ENCODE measurements at regions not wholly inside any gene's neighbourhood (a gene's known extent, or its start where the extent isn't known, plus 50 kb on each side); places are given as distances from the start of the nearest gene placed in this dataset.
"Not testable (repeated sequence)": the region's sequence is repeated elsewhere in the genome, so short reads cannot be mapped to it uniquely, and the experiment has no call there.

DNA sequence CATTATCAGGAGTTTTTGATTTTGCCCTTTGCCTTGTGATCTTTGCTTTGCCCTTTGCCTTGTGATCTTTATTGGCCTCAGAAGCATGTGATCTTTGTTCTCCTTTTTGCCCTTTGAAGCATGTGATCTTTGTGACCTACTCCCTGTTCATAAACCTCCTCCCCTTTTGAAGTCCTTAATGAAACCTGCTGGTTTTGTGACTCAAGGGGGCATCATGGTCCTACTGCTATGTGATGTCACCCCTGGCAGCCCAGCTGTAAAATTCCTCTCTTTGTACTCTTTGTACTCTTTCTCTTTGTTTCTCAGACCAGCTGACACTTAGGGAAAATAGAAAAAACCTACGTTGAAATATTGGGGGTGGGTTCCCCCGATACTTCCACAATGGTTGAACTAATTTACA, 356.1 kb upstream of the NRP1 start:
- H3K27me3 ChIP-seq (ENCODE audit: control insufficient read depth, insufficient read depth, low read length): not testable (repeated sequence)

DNA sequence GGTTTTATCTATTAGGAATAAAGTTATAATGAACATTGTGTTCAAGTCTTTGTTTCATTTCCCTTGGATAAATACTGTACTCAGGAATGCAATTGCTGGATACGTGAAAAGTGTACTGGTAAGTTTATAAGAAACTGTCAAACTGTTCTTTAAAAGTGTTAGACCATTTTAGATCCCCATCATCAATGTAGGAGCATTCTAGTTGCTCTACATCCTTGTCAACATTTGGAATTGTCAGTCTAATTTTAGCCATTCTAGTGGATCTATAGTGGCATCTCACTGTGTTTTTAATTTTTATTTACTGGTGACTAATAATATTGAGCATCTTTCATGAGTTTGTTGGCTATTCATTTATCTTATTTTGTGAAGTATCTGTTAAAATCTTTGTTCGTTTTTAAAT, 354.0 kb upstream of the NRP1 start:
- no peaks in the 10 kb centered on the region for H3K36me3 ChIP-seq (ENCODE audit: control insufficient read depth, insufficient read depth, low read length)
- no peaks in the 10 kb centered on the region for H3K4me1 ChIP-seq (ENCODE audit: control insufficient read depth, insufficient read depth, low read length)
- H3K4me3 ChIP-seq (ENCODE audit: low read length): no peak overlapping the region
- no peak overlapping the region for H3K9ac ChIP-seq (ENCODE audit: low read length)
- H3K9me3 ChIP-seq (ENCODE audit: control insufficient read depth, low read length): no peaks in the 10 kb centered on the region
- H3K27me3 ChIP-seq (ENCODE audit: control insufficient read depth, insufficient read depth, low read length): no peaks in the 10 kb centered on the region

More for the DNA sequence above, 356.1 kb upstream of the NRP1 start:
- H3K4me3 ChIP-seq (ENCODE audit: low read length); H3K9ac ChIP-seq (ENCODE audit: low read length); H3K9me3 ChIP-seq (ENCODE audit: control insufficient read depth, low read length); H3K4me1 ChIP-seq (ENCODE audit: control insufficient read depth, insufficient read depth, low read length); H3K36me3 ChIP-seq (ENCODE audit: control insufficient read depth, insufficient read depth, low read length): not testable (repeated sequence)

DNA sequence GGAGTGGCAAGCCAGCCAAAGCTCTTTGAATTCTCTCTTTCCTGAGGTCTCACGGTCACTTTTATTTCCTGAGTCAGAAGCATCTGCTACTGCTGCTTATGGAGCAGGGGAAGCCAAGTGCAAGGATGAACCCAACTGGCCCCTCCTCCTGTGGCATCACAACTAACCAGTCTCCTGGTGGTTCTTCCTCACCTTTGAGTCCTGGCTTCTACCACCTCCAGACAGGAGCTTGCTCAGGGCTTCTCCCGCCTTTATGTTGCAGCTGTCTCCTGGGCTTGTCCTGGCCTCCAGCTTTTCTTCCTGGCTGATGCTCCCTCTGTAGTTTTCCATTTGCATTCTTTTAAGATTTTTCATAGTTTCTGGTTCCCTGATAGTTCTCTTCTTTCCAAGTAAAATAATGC, 349.7 kb upstream of the NRP1 start:
- no peaks in the 10 kb centered on the region for H3K27me3 ChIP-seq (ENCODE audit: control insufficient read depth, insufficient read depth, low read length)
- no peak overlapping the region for H3K4me3 ChIP-seq (ENCODE audit: low read length)
- no peaks in the 10 kb centered on the region for H3K36me3 ChIP-seq (ENCODE audit: control insufficient read depth, insufficient read depth, low read length)
- no peak overlapping the region for H3K9ac ChIP-seq (ENCODE audit: low read length)
- no peaks in the 10 kb centered on the region for H3K4me1 ChIP-seq (ENCODE audit: control insufficient read depth, insufficient read depth, low read length)
- H3K9me3 ChIP-seq (ENCODE audit: control insufficient read depth, low read length): no peaks in the 10 kb centered on the region

DNA sequence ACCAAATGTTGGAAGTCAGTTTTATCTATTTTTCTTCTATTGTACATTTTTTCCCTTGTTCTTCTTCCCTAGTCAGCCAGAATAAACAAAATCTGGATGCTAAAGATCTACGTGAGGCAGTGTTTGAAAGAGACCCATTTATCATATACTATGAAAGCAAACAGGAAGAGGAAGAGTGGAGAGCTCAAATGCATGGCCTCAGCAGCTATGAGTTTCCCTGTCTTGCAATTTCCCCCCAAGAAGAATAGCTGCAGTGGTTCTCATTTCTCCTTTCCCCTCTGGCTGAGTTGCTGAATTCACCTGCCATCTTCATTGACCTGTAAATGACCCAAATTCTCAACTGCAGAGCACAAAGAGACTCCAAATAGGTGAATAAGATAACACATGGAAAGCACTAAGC, 347.1 kb upstream of the NRP1 start:
- Histone ChIP-seq H3K27me3 (ENCODE audit: control insufficient read depth, insufficient read depth, low read length) (no peaks in the 10 kb centered on the region), H3K4me3 (ENCODE audit: low read length) (no peak overlapping the region), H3K9me3 (ENCODE audit: control insufficient read depth, low read length) (no peaks in the 10 kb centered on the region), H3K36me3 (ENCODE audit: control insufficient read depth, insufficient read depth, low read length) (no peaks in the 10 kb centered on the region), H3K4me1 (ENCODE audit: control insufficient read depth, insufficient read depth, low read length) (no peaks in the 10 kb centered on the region), H3K9ac (ENCODE audit: low read length) (no peak overlapping the region)

DNA sequence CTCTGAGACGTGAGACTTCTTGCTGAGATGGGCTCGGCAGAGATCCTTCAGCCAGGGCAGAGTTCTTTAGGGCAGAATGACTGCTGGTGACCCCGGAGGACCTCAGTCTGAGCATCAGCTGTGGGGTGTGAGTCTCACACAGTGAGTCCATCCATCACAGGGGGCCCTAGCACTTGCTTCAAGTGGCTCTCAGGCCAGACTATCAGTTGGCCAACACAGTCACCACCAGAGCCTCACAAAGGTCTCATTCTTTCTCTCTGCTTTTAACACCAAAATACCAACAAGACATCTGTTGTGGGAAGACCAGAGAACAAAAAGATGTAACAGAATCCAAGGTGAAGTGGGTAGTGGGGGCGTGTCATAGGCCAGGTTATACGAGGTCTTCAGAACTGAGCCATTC, 345.6 kb upstream of the NRP1 start:
- H3K9me3 ChIP-seq (ENCODE audit: control insufficient read depth, low read length): no peaks in the 10 kb centered on the region
- no peaks in the 10 kb centered on the region for H3K36me3 ChIP-seq (ENCODE audit: control insufficient read depth, insufficient read depth, low read length)
- no peak overlapping the region for H3K9ac ChIP-seq (ENCODE audit: low read length)

DNA sequence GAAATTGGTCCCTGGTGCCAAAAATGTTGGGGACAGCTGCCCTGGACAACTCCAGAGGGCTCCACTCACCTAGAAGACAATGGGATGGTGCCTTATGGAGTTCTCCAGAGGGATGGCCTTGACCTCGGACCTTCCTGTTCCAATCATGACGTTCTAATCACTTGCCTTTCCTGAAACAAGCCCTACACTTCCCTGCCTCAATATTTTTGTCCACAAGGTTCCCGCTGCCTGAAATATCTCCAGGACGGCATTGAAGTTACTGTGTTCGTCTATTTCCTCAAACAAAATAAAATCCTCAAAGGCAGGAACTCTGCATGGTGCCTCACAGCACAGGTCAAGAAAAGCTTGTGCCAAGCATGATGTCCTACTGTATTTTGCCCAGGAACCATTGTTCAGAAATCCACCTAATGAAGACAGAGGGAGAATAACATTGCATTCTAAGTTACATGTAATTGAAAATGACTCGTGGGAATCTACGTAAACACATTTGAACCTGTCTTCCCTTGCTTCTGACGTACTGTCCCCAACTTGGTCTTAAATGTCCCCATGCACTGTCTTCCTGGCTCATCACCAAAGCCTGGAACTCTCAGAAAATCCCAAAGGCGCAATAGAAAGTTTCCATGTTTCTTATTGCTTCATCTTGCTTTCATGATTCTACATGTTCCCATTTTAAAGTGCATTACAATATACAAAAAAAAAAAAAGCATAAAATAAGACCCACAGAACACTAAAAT, 342.3 kb upstream of the NRP1 start:
- Histone ChIP-seq H3K9ac (ENCODE audit: low read length) (no peak overlapping the region), H3K4me3 (ENCODE audit: low read length) (no peak overlapping the region), H3K9me3 (ENCODE audit: control insufficient read depth, low read length) (no peaks in the 10 kb centered on the region), H3K4me1 (ENCODE audit: control insufficient read depth, insufficient read depth, low read length) (no peaks in the 10 kb centered on the region), H3K27me3 (ENCODE audit: control insufficient read depth, insufficient read depth, low read length) (no peaks in the 10 kb centered on the region), H3K36me3 (ENCODE audit: control insufficient read depth, insufficient read depth, low read length) (no peaks in the 10 kb centered on the region)

More for the DNA sequence above, 345.6 kb upstream of the NRP1 start:
- no peak overlapping the region for H3K4me3 ChIP-seq (ENCODE audit: low read length)
- H3K27me3 ChIP-seq (ENCODE audit: control insufficient read depth, insufficient read depth, low read length): no peaks in the 10 kb centered on the region
- H3K4me1 ChIP-seq (ENCODE audit: control insufficient read depth, insufficient read depth, low read length): no peaks in the 10 kb centered on the region

DNA sequence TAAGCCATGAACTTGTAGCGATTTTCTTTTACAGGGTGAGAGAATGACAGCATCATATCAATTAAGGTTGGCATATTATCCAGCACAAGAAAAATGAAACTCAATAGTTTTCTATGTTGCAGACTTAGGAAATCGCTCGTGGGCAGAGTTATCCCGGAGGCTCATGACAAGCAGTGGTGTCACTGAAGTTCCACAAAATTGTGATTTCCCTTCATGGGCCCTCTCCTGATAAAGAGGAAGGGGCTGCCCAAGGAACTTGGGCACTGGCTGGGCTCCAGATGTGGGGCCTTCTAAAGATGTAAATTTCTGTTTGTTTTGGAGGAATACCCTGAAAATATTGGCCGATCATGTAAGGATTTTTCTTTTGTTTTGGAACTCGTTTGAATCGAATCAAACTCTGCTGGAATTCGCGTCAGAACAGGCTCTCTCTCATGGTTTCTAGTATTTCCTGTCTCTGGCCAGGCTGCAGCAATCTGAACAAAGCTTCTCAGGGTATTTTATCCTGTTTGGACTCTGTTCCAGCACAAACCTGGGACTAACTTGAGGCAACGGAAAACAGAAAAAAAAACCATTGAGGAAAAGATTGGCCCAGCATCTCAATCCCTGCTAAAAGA, 340.6 kb upstream of the NRP1 start:
- no peaks in the 10 kb centered on the region for H3K36me3 ChIP-seq (ENCODE audit: control insufficient read depth, insufficient read depth, low read length)
- H3K4me3 ChIP-seq (ENCODE audit: low read length): no peak overlapping the region
- no peaks in the 10 kb centered on the region for H3K9me3 ChIP-seq (ENCODE audit: control insufficient read depth, low read length)
- H3K9ac ChIP-seq (ENCODE audit: low read length): no peak overlapping the region
- H3K4me1 ChIP-seq (ENCODE audit: control insufficient read depth, insufficient read depth, low read length): no peaks in the 10 kb centered on the region
- H3K27me3 ChIP-seq (ENCODE audit: control insufficient read depth, insufficient read depth, low read length): no peaks in the 10 kb centered on the region

DNA sequence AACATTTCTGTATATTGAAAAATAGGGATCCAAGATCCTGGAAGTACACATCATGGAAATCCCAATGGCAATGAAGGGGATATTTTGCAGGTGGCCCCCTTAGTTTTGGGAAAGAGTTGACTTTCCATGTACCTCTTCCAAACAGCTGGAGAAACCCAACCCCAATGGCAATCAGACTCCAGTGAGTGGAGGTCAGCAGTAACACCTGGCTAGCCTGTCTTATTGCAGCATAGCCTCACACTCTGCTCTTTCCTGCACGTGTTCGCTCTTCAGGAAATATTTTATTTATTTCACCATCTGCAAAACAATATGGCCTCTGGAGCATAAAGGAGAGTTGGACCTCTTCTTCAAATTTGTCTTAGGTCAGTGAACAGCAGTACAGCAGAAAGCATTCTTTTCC, 340.0 kb upstream of the NRP1 start:
- H3K9ac ChIP-seq (ENCODE audit: low read length): no peak overlapping the region
- H3K4me1 ChIP-seq (ENCODE audit: control insufficient read depth, insufficient read depth, low read length): no peaks in the 10 kb centered on the region
- no peaks in the 10 kb centered on the region for H3K27me3 ChIP-seq (ENCODE audit: control insufficient read depth, insufficient read depth, low read length)
- no peaks in the 10 kb centered on the region for H3K9me3 ChIP-seq (ENCODE audit: control insufficient read depth, low read length)
- no peaks in the 10 kb centered on the region for H3K36me3 ChIP-seq (ENCODE audit: control insufficient read depth, insufficient read depth, low read length)
- no peak overlapping the region for H3K4me3 ChIP-seq (ENCODE audit: low read length)

DNA sequence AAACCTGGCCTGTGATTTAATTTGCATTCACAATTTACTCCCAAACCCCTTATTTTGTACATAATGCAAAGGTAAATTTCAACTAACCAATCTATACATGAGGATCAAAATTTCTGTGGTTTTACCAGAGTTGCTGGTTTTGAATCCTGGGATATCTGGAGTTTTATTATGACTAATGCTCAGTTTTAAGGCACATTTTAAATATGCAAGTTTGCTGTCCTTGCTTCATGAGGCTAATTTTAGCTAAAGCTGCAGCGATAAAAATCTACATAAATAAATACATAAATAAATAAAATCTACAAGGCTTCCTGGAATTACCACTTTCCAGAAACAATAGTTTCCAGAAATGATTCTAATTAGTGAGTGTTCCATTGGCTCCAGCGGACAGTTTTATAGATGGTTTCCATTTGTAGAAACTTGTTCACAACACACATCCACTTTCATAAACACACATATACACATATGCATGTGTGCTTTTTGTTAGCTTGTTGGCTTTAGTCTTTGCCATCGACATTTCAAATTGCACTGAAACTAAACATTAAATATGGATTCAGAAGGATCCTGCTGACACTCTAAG, 339.5 kb upstream of the NRP1 start:
- H3K9me3 ChIP-seq (ENCODE audit: control insufficient read depth, low read length): no peaks in the 10 kb centered on the region

DNA sequence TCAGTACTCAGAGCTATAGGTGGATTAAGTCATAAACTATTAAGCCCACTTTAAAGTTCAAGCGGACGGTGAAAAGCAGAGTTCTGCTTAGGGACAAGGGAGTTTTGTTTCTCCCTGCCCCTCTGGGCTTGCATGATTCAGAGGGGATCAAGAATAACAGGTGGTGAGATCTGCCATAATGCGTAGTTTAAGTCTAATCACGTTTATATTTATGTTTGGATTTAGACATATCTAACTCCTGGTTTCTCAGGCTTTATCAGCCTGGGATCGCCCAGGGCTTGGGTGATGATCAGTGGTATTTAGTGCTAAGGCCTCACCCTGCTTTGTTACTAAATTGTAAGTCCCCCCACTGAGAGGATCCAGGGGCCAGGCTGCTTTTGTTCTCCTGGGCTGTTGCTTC, 335.4 kb upstream of the NRP1 start:
- no peak overlapping the region for H3K4me3 ChIP-seq (ENCODE audit: low read length)
- H3K27me3 ChIP-seq (ENCODE audit: control insufficient read depth, insufficient read depth, low read length): no peaks in the 10 kb centered on the region
- no peak overlapping the region for H3K9ac ChIP-seq (ENCODE audit: low read length)
- no peaks in the 10 kb centered on the region for H3K9me3 ChIP-seq (ENCODE audit: control insufficient read depth, low read length)
- H3K36me3 ChIP-seq (ENCODE audit: control insufficient read depth, insufficient read depth, low read length): no peaks in the 10 kb centered on the region
- H3K4me1 ChIP-seq (ENCODE audit: control insufficient read depth, insufficient read depth, low read length): no peaks in the 10 kb centered on the region

More for the DNA sequence above, 339.5 kb upstream of the NRP1 start:
- H3K27me3 ChIP-seq (ENCODE audit: control insufficient read depth, insufficient read depth, low read length): no peaks in the 10 kb centered on the region
- H3K4me3 ChIP-seq (ENCODE audit: low read length): no peak overlapping the region
- H3K4me1 ChIP-seq (ENCODE audit: control insufficient read depth, insufficient read depth, low read length): no peaks in the 10 kb centered on the region
- H3K36me3 ChIP-seq (ENCODE audit: control insufficient read depth, insufficient read depth, low read length): no peaks in the 10 kb centered on the region
- H3K9ac ChIP-seq (ENCODE audit: low read length): no peak overlapping the region

DNA sequence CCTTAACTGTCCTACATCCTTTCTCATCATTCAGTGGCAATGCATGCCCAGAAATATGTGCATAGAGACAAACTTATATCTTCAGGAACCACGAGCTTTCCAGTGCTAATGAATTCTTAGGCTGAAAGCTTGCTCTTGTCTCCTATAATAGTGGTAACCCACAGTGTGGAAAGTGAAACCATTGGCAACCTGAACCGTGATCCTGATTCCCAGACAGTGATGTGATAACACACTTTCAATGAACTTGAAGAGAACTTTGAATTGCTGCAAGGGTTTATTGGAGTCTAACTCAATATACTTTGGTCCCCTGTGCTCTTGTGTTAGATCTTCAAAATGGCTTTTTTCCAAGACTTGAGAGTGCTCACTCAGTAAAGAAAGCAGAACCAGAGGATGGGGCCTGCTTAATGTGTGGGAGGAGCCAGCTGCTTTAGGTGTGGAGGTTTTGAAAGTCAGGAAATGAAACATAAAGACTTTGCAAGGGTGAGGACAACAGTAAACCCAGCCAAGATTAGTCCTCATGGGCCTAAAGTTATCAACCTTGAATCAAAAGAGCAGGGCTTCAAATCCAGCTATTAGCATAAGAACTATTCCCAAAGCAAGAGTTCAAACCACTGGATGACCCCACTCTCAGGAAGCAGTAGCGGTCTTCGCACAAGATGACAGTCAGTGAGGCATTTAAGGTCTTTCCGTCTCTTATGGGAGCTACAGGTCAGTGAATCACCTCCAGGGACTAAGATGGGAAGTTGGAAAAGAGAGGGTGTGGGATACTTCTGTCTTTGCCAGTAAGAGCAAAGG, 332.4 kb upstream of the NRP1 start:
- no peaks in the 10 kb centered on the region for H3K27me3 ChIP-seq (ENCODE audit: control insufficient read depth, insufficient read depth, low read length)
- no peaks in the 10 kb centered on the region for H3K4me1 ChIP-seq (ENCODE audit: control insufficient read depth, insufficient read depth, low read length)
- H3K9me3 ChIP-seq (ENCODE audit: control insufficient read depth, low read length): no peaks in the 10 kb centered on the region
- no peak overlapping the region for H3K4me3 ChIP-seq (ENCODE audit: low read length)
- no peaks in the 10 kb centered on the region for H3K36me3 ChIP-seq (ENCODE audit: control insufficient read depth, insufficient read depth, low read length)
- no peak overlapping the region for H3K9ac ChIP-seq (ENCODE audit: low read length)

DNA sequence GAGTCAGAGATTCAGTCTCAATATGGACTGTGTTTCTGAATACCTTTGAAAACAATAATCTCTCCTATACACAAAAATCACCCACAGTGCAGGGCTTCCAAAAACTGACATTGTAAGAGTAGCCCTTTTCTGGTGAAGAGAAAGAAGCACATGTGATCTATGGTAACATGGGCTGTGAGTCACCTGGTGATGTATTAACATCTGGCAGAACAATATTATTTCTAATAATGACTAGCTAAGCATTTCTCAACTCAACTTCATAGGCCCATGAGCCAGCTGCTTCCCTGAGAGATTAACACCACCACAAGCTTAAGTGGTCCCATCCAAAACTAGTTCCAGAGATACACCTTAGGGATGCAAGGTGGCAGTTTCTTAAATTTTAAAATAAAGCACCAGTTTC, 331.0 kb upstream of the NRP1 start:
- Histone ChIP-seq H3K4me1 (ENCODE audit: control insufficient read depth, insufficient read depth, low read length) (peaks cover 4% of the 10 kb centered on the region), H3K4me3 (ENCODE audit: low read length) (no peak overlapping the region)

More for the DNA sequence above, 331.0 kb upstream of the NRP1 start:
- Histone ChIP-seq H3K9ac (ENCODE audit: low read length) (no peak overlapping the region), H3K27me3 (ENCODE audit: control insufficient read depth, insufficient read depth, low read length) (no peaks in the 10 kb centered on the region), H3K36me3 (ENCODE audit: control insufficient read depth, insufficient read depth, low read length) (no peaks in the 10 kb centered on the region), H3K9me3 (ENCODE audit: control insufficient read depth, low read length) (no peaks in the 10 kb centered on the region)

All from mucosa of stomach (tissue), 1 donor.